Psoas muscle (tissue), 7 donors: ENCODE measurements at regions not wholly inside any gene's neighbourhood (a gene's known extent, or its start where the extent isn't known, plus 50 kb on each side); places are given as distances from the start of the nearest gene placed in this dataset.
"Not testable (repeated sequence)": the region's sequence is repeated elsewhere in the genome, so short reads cannot be mapped to it uniquely, and the experiment has no call there.

Experiments
- ATAC-seq, 4 donors: fragments of 200-7000 bp; cut with Tn5 transposase; one replicate each; pipeline ENCODE4 v1.9.1; 2020; ENCODE audit warnings: moderate library complexity in 3 of 4, mild to moderate bottlenecking in 2 of 4
- DNase-seq, 2 donors: peaks; one replicate each; pipeline ENCODE4 v3.0.0-alpha.2; 2020
- H3K27ac ChIP-seq: fragments of 200-600 bp; one replicate; pipeline ENCODE4 v1.8.0; 2022
- H3K27me3 ChIP-seq, 3 donors: fragments of 200-600 bp in 1 of 3; one replicate each; pipeline versions ENCODE4 v1.6.1 to v1.8.0; 2013 to 2022; ENCODE audit warnings: low read length in 2 of 3, mild to moderate bottlenecking in 2 of 3, moderate library complexity in 1 of 3; ENCODE audit not compliant: insufficient read depth in 3 of 3
- H3K36me3 ChIP-seq, 2 donors: fragments of 200-600 bp in 1 of 2; one replicate each; pipeline versions ENCODE4 v1.6.1 to v1.8.0; 2013 to 2022; ENCODE audit warnings: low read depth in 1 of 2, mild to moderate bottlenecking in 1 of 2, moderate library complexity in 1 of 2; ENCODE audit not compliant: insufficient read depth in 1 of 2
- H3K4me1 ChIP-seq: fragments of 200-600 bp; one replicate; pipeline ENCODE4 v1.8.0; 2022
- H3K4me3 ChIP-seq: fragments of 200-600 bp; one replicate; pipeline ENCODE4 v1.8.0; 2022; ENCODE audit warnings: mild to moderate bottlenecking
- H3K9me3 ChIP-seq: fragments of 200-600 bp; one replicate; pipeline ENCODE4 v1.8.0; 2022
- WGBS, 3 donors: extraction: QIAGEN DNeasy Blood & Tissue Kit; methylation state at CpG; one replicate each; pipeline versions ENCODE4 v1.1.6 to v1.1.7; 2013; 5-methylcytosine and 5-hydroxymethylcytosine counted together
- intact Hi-C, 2 donors: fragments of 100-400 bp; cut with DNase I; formaldehyde crosslinking; loops; one replicate each; pipeline versions ENCODE4 v1.11.0 to v1.14.2; 2022
- TF ChIP-seq, protein P1 (sequence below): fragments of 200-600 bp; IDR thresholded peaks from one replicate; pipeline ENCODE4 v1.8.0; 2022; ENCODE audit warnings: antibody characterized with exemption
- donor health status: healthy with polysubstance abuse.
- donor health status: DM: no; HTN: no; CAD: no; lungs with moderate emphysema.
- donor health status: Bipolar disorder and iron deficiency.
- donor health status: healthy.
- donor health status: DM: yes; HTN: yes; CAD: no.
- donor health status: DM: no; HTN: no; CAD: no.
- donor health status: DM: yes; HTN: yes; CAD: no.

DNA sequence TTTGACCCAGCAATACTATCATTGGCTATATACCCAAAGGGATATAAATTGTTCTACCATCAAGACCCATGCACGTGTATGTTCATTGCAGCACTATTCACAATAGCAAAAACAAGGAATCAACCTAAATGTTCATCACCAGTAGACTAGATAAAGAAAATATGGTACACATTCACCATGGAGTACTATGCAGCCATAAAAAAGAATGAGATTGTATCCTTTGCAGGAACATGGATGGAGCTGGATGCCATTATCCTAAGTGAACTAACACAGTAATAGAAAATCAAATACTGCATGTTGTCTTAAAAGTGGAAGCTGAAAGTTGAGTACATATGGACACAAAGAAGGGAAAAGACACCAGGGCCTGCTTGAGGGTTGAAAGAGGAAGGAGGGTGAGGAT lies 803.1 kb upstream of the PCDH10 start:
- Histone ChIP-seq H3K27ac (no peak overlapping the region), H3K36me3 (no peaks in the 10 kb centered on the region), H3K4me1 (no peaks in the 10 kb centered on the region), H3K27me3 (no peaks in the 10 kb centered on the region), H3K9me3 (no peaks in the 10 kb centered on the region), H3K4me3 (no peak overlapping the region)
- intact Hi-C loops: no loop called here
- no peak for ATAC-seq
- whole genome bisulfite sequencing, 3 donors: 92 to 93% (median 92%) methylated on average over 1 of the region's 1 CpG
- DNase-seq: no peak
- TF ChIP-seq, protein P1, sequence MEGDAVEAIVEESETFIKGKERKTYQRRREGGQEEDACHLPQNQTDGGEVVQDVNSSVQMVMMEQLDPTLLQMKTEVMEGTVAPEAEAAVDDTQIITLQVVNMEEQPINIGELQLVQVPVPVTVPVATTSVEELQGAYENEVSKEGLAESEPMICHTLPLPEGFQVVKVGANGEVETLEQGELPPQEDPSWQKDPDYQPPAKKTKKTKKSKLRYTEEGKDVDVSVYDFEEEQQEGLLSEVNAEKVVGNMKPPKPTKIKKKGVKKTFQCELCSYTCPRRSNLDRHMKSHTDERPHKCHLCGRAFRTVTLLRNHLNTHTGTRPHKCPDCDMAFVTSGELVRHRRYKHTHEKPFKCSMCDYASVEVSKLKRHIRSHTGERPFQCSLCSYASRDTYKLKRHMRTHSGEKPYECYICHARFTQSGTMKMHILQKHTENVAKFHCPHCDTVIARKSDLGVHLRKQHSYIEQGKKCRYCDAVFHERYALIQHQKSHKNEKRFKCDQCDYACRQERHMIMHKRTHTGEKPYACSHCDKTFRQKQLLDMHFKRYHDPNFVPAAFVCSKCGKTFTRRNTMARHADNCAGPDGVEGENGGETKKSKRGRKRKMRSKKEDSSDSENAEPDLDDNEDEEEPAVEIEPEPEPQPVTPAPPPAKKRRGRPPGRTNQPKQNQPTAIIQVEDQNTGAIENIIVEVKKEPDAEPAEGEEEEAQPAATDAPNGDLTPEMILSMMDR: no peak

DNA sequence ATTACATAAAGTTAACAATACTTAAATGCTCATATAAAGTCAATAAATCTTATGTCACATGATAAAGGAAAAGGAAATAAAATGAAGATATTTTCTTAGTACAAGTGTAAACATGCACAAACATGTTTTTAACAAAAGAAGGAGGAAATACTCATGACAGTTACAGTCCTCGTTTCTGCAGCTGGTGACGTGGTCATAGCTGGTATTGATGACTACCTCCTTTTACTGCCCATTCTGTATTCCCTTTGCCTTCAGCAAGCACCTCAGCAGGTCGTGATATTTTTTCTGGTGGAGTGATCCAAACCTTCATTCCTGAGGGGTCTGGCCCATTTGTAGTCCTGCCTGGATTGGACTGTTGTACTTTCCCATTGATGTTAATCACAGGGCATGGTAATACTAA lies 797.5 kb upstream of the PCDH10 start:
- WGBS, 3 donors: 74 to 81% (median 80%) methylated on average over 3 of the region's 3 CpGs
- ATAC-seq, H3K36me3 ChIP-seq, H3K27ac ChIP-seq, H3K4me1 ChIP-seq, H3K9me3 ChIP-seq, DNase-seq, intact Hi-C loops, H3K4me3 ChIP-seq, H3K27me3 ChIP-seq: not testable (repeated sequence)

DNA sequence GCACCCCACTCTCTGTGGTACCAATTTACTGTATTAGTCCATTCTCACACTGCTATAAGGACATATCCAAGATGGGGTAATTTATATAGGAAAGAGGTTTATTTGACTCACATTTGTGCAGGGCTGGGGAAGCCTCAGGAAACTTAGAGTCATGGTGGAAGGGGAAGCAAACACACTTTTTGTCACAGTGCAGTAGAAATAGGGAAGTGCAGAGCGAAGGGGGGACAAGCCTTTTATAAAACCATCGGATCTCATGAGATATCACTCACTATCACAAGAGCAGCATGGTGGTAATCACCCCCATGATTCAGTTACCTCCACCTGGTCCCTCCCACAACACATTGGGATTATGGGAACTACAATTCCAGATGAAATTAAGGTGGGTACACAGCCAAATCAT lies 766.9 kb upstream of the PCDH10 start:
- no peaks in the 10 kb centered on the region for H3K27me3 ChIP-seq
- H3K4me3 ChIP-seq: no peak overlapping the region
- WGBS, 3 donors: 84 to 92% (median 88%) methylated on average over 2 of the region's 2 CpGs
- ATAC-seq (no peak), DNase-seq (no peak)
- H3K9me3 ChIP-seq: no peaks in the 10 kb centered on the region
- H3K36me3 ChIP-seq: no peaks in the 10 kb centered on the region
- TF ChIP-seq, protein P1: no peak
- intact Hi-C loops: no loop called here
- no peak overlapping the region for H3K27ac ChIP-seq
- H3K4me1 ChIP-seq: no peaks in the 10 kb centered on the region

DNA sequence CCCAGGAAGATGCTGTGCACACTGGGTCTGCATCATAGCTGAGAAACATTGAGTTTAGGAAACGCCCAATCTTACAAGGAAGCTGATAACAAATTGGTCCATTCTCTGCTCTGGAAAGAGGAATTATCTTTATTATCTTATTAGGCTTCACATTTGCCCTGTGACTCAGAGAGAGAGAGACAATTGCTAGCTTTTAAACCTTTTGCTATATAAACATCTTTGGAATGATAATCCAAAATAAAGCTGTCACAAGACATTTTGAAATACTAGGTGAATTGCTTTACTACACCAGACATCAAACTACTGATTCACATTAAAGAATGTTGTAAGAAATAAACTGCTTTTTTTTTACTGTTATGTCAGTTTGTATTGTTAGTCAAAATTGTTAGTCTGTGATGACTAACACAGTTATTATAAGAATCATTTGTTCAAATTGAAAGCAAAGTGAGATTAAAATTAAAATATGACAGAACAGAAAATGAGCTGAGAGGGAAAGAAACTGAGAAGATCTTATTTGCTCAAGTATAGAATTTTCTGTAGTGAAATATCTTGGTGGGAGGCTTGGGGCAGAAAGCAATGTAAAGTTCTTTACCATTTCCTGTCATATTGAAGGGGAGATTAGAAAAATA lies 765.4 kb upstream of the PCDH10 start:
- DNase-seq: no peak
- intact Hi-C loops: no loop called here
- H3K27ac ChIP-seq: no peak overlapping the region
- ATAC-seq: no peak
- no peak overlapping the region for H3K4me3 ChIP-seq
- no peaks in the 10 kb centered on the region for H3K9me3 ChIP-seq
- WGBS, 3 donors: 68 to 78% (median 71%) methylated on average over 1 of the region's 1 CpG
- no peaks in the 10 kb centered on the region for H3K36me3 ChIP-seq
- H3K4me1 ChIP-seq: no peaks in the 10 kb centered on the region
- no peaks in the 10 kb centered on the region for H3K27me3 ChIP-seq
- TF ChIP-seq, protein P1: no peak

DNA sequence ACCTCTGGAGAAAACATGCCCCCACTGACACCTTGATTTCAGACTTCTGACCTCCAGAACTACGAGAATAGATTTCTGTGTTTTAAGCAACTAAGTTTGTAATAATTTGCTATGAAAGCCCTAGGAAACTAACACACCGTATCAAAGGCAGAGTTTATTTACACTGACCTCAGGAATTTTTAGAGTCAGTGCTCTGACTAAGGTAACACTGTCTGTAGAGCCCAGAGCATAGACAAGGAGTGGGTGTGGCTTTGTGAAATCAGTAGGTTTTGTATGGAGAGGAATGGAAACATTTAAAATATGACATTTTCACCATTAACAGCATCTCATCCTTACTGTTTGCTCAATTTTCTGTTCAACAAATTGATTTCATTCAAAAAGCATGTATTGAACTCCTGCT lies 764.4 kb upstream of the PCDH10 start:
- no peak for DNase-seq
- no peak for ATAC-seq
- H3K9me3 ChIP-seq: no peaks in the 10 kb centered on the region
- TF ChIP-seq, protein P1: no peak
- 65 to 69% (median 69%) methylated on average over 2 of the region's 2 CpGs for WGBS, 3 donors
- intact Hi-C loops: no loop called here
- H3K4me1 ChIP-seq: no peaks in the 10 kb centered on the region
- no peaks in the 10 kb centered on the region for H3K36me3 ChIP-seq
- H3K27ac ChIP-seq: no peak overlapping the region
- no peak overlapping the region for H3K4me3 ChIP-seq
- H3K27me3 ChIP-seq: no peaks in the 10 kb centered on the region
